ENCODE measurements at regions not wholly inside any gene's neighbourhood (a gene's known extent, or its start where the extent isn't known, plus 50 kb on each side); places are given as distances from the start of the nearest gene placed in this dataset.

GRCh38 chr2:194735837-194736542, 921.0 kb upstream of the SLC39A10 start:
- H3K27me3 ChIP-seq (ENCODE audit: insufficient read depth, low read depth, severe bottlenecking), result no peaks in the 10 kb centered on the region
- no peak for TF ChIP-seq CTCF (IDR thresholded peaks at IDR 0.05; ENCODE audit: low read depth, low read length)
- no peaks in the 10 kb centered on the region for H3K9me3 ChIP-seq (ENCODE audit: severe bottlenecking)
- H3K36me3 ChIP-seq, result no peaks in the 10 kb centered on the region
- DNase-seq, result no peak
- H3K27ac ChIP-seq, result no peak overlapping the region
- no peak overlapping the region for H3K4me3 ChIP-seq (ENCODE audit: low read depth, low read length)

- DNase-seq, result no peak
- no peak for TF ChIP-seq CTCF (IDR thresholded peaks at IDR 0.05; ENCODE audit: low read depth, low read length)
Observed at GRCh38 chr2:194730266-194730665, 926.8 kb upstream of the SLC39A10 start.

GRCh38 chr2:194725169-194725568, 931.9 kb upstream of the SLC39A10 start:
- no peak for TF ChIP-seq CTCF (IDR thresholded peaks at IDR 0.05; ENCODE audit: low read depth, low read length)
- no peak for DNase-seq
- Histone ChIP-seq H3K36me3 (no peaks in the 10 kb centered on the region), H3K9me3 (ENCODE audit: severe bottlenecking) (no peaks in the 10 kb centered on the region), H3K27me3 (ENCODE audit: insufficient read depth, low read depth, severe bottlenecking) (no peaks in the 10 kb centered on the region), H3K4me3 (ENCODE audit: low read depth, low read length) (no peak overlapping the region), H3K27ac (no peak overlapping the region)

More at GRCh38 chr2:194730266-194730665, 926.8 kb upstream of the SLC39A10 start:
- H3K27me3 ChIP-seq (ENCODE audit: insufficient read depth, low read depth, severe bottlenecking), result no peaks in the 10 kb centered on the region
- H3K9me3 ChIP-seq (ENCODE audit: severe bottlenecking), result no peaks in the 10 kb centered on the region
- no peaks in the 10 kb centered on the region for H3K36me3 ChIP-seq
- H3K27ac ChIP-seq, result no peak overlapping the region
- no peak overlapping the region for H3K4me3 ChIP-seq (ENCODE audit: low read depth, low read length)

- Histone ChIP-seq H3K36me3 (no peaks in the 10 kb centered on the region), H3K27ac (no peak overlapping the region), H3K27me3 (ENCODE audit: insufficient read depth, low read depth, severe bottlenecking) (no peaks in the 10 kb centered on the region), H3K9me3 (ENCODE audit: severe bottlenecking) (no peaks in the 10 kb centered on the region), H3K4me3 (ENCODE audit: low read depth, low read length) (no peak overlapping the region)
- TF ChIP-seq CTCF (IDR thresholded peaks at IDR 0.05; ENCODE audit: low read depth, low read length), result no peak
- DNase-seq, result no peak
Observed at GRCh38 chr2:194723446-194723845, 933.6 kb upstream of the SLC39A10 start.

- Histone ChIP-seq H3K36me3 (no peaks in the 10 kb centered on the region), H3K4me3 (ENCODE audit: low read depth, low read length) (no peak overlapping the region), H3K27ac (no peak overlapping the region), H3K9me3 (ENCODE audit: severe bottlenecking) (no peaks in the 10 kb centered on the region), H3K27me3 (ENCODE audit: insufficient read depth, low read depth, severe bottlenecking) (no peaks in the 10 kb centered on the region)
- TF ChIP-seq CTCF (IDR thresholded peaks at IDR 0.05; ENCODE audit: low read depth, low read length), result no peak
- DNase-seq, result no peak
Observed at GRCh38 chr2:194721227-194721626, 935.8 kb upstream of the SLC39A10 start.

GRCh38 chr2:194720462-194720861, 936.6 kb upstream of the SLC39A10 start:
- no peak for TF ChIP-seq CTCF (IDR thresholded peaks at IDR 0.05; ENCODE audit: low read depth, low read length)
- H3K27ac ChIP-seq, result no peak overlapping the region
- H3K36me3 ChIP-seq, result no peaks in the 10 kb centered on the region
- no peaks in the 10 kb centered on the region for H3K27me3 ChIP-seq (ENCODE audit: insufficient read depth, low read depth, severe bottlenecking)
- DNase-seq, result no peak
- H3K4me3 ChIP-seq (ENCODE audit: low read depth, low read length), result no peak overlapping the region
- no peaks in the 10 kb centered on the region for H3K9me3 ChIP-seq (ENCODE audit: severe bottlenecking)

Measured in WERI-Rb-1 (cell line).